ENCODE measurements at regions not wholly inside any gene's neighbourhood (a gene's known extent, or its start where the extent isn't known, plus 50 kb on each side); places are given as distances from the start of the nearest gene placed in this dataset.
A peak's percentile ranks its signal among the peaks of the same experiment; 100 is the strongest.
"Not testable (repeated sequence)": the region's sequence is repeated elsewhere in the genome, so short reads cannot be mapped to it uniquely, and the experiment has no call there.

DNA sequence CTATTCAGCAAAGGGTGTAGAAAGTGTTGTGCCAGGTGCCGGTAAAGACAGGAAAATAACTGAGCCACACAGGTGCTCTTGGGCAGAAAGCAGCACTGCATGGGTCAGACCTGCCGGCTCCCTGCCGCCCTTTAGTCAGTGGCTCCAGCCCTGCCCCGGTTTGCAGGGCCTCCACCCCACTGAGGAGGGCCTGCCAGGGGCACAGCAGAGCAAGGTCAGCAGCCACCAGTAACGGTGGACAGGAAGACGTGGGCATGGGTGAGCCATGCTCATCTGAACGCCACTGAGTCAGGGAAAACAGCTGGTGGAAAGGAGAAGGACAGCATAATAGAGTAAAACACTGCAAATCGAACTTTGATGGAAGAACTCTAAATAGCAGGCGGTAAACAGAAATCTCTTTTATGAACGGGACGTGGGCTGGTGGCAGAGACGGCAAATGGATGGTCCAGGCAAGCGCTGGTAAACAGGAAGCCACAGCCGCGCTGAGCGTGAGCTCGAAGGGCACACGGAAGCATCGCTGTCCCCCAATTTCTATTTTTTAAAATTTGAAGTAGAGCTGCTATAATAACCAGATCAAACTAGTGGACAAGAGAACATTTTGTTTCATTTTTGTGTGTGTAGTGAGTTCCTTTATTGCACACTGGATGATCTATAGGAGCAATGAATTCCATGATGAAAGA is 141.8 kb upstream of the ALKAL2 start:
- intact Hi-C loops (cut with DNase I; ENCODE audit: low total_unique reads) = no loop called here
- no peaks in the 10 kb centered on the region for H3K27me3 ChIP-seq
- H3K9me3 ChIP-seq = no peaks in the 10 kb centered on the region
- H3K4me1 ChIP-seq = no peaks in the 10 kb centered on the region
- H3K4me3 ChIP-seq = no peak overlapping the region
- no peak overlapping the region for H3K27ac ChIP-seq
- no peaks in the 10 kb centered on the region for H3K36me3 ChIP-seq
- DNase-seq (ENCODE audit: low spot score in 2 of 2) = no peak
- TF ChIP-seq, protein P1, sequence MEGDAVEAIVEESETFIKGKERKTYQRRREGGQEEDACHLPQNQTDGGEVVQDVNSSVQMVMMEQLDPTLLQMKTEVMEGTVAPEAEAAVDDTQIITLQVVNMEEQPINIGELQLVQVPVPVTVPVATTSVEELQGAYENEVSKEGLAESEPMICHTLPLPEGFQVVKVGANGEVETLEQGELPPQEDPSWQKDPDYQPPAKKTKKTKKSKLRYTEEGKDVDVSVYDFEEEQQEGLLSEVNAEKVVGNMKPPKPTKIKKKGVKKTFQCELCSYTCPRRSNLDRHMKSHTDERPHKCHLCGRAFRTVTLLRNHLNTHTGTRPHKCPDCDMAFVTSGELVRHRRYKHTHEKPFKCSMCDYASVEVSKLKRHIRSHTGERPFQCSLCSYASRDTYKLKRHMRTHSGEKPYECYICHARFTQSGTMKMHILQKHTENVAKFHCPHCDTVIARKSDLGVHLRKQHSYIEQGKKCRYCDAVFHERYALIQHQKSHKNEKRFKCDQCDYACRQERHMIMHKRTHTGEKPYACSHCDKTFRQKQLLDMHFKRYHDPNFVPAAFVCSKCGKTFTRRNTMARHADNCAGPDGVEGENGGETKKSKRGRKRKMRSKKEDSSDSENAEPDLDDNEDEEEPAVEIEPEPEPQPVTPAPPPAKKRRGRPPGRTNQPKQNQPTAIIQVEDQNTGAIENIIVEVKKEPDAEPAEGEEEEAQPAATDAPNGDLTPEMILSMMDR (IDR thresholded peaks at IDR 0.05) = no peak
- TF ChIP-seq POLR2AphosphoS5 (IDR thresholded peaks at IDR 0.05) (no peak), POLR2A (IDR thresholded peaks at IDR 0.05) (no peak)

DNA sequence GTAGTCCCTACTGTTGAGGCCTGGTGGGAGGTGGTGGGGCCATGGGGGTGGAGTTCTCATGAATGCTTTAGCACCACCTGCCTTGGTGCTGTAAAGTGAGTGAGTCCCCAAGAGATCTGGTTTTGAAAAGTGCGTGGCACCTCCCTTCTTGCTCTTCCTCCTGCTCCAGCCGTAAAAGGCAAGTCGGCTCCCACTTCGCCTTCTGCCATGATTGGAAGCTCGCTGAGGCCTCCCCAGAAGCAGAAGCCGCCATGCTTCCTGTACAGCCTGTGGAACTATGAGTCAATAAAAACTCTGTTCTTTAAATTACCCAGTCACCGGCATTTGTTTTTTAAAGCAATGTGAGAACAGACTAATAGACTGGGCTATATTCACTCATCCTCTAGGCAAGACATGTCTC is 141.3 kb upstream of the ALKAL2 start:
- Histone ChIP-seq H3K36me3 (no peaks in the 10 kb centered on the region), H3K9me3 (no peaks in the 10 kb centered on the region), H3K4me3 (no peak overlapping the region), H3K27ac (no peak overlapping the region), H3K27me3 (no peaks in the 10 kb centered on the region), H3K4me1 (no peaks in the 10 kb centered on the region)
- intact Hi-C loops (cut with DNase I; ENCODE audit: low total_unique reads) = no loop called here
- no peak for TF ChIP-seq POLR2AphosphoS5 (IDR thresholded peaks at IDR 0.05)
- TF ChIP-seq, protein P1 (IDR thresholded peaks at IDR 0.05) = no peak
- TF ChIP-seq POLR2A (IDR thresholded peaks at IDR 0.05) = no peak
- DNase-seq (ENCODE audit: low spot score in 2 of 2) = no peak

DNA sequence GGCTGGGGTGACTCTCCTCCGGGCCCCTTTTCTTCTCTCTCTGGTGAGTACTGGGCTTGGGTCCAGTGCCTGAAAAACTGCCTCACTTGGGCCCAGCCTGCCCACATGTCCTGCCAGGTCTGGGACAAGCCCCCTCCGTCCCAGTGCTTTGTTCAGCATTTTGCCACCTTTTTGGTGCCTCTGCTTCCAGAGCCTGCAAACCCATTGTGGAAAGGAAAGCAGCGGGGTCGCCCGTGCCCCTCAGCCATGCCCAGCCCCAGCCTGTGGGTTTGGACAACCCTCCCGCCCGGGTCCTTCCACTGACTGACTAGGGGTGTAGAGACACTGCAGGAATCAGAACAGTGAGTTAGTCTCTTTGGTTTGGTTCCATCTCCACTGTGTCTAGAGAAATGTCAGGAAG is 140.7 kb upstream of the ALKAL2 start:
- Histone ChIP-seq H3K4me3 (no peak overlapping the region), H3K9me3 (no peaks in the 10 kb centered on the region), H3K27ac (no peak overlapping the region), H3K4me1 (no peaks in the 10 kb centered on the region), H3K27me3 (no peaks in the 10 kb centered on the region), H3K36me3 (no peaks in the 10 kb centered on the region)
- DNase-seq (ENCODE audit: low spot score in 2 of 2) = no peak
- intact Hi-C loops (cut with DNase I; ENCODE audit: low total_unique reads) = no loop called here
- TF ChIP-seq POLR2A (IDR thresholded peaks at IDR 0.05) (no peak), POLR2AphosphoS5 (IDR thresholded peaks at IDR 0.05) (no peak)
- TF ChIP-seq, protein P1 (IDR thresholded peaks at IDR 0.05) = no peak

DNA sequence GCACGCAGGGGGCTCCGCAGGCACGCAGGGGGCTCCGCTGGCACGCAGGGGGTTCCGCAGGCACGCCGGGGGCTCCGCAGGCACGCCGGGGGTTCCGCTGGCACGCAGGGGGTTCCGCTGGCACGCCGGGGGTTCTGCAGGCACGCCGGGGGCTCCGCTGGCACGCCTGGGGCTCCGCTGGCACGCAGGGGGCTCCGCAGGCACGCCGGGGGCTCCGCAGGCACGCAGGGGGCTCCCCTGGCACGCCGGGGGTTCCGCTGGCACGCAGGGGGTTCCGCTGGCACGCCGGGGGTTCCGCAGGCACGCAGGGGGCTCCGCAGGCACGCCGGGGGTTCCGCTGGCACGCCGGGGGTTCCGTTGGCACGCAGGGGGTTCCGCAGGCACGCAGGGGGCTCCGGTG is 138.8 kb upstream of the ALKAL2 start:
- H3K27ac ChIP-seq; intact Hi-C loops (cut with DNase I; ENCODE audit: low total_unique reads); H3K27me3 ChIP-seq; H3K36me3 ChIP-seq; H3K9me3 ChIP-seq; DNase-seq (ENCODE audit: low spot score in 2 of 2); H3K4me3 ChIP-seq; H3K4me1 ChIP-seq: not testable (repeated sequence)

DNA sequence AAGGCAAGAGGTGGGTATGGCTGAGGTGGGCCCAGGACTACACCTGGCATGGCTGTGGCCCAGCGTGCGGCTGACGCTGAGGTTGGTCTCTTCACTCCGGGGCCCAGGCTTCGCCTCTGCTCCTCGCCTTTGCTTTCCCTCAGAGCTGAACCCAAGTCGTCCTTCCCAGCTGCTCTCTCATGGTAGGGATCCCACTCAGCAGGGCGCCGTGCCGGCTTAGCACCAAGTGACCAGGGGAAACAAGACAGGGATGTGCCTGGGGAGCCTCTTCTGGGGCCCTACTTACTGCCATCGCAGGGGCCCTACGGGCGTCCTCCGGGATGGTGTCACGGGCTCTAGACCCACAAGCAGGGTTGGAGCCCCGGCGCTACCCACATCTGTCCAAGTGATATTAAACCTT is 138.1 kb upstream of the ALKAL2 start:
- Histone ChIP-seq H3K4me3 (no peak overlapping the region), H3K4me1 (no peaks in the 10 kb centered on the region), H3K36me3 (no peaks in the 10 kb centered on the region), H3K27ac (no peak overlapping the region), H3K27me3 (no peaks in the 10 kb centered on the region), H3K9me3 (no peaks in the 10 kb centered on the region)
- peak in 1 of 2 donors; percentile 3 for DNase-seq (ENCODE audit: low spot score in 2 of 2)
- intact Hi-C loops (cut with DNase I; ENCODE audit: low total_unique reads) = no loop called here
- TF ChIP-seq POLR2AphosphoS5 (IDR thresholded peaks at IDR 0.05) = no peak

DNA sequence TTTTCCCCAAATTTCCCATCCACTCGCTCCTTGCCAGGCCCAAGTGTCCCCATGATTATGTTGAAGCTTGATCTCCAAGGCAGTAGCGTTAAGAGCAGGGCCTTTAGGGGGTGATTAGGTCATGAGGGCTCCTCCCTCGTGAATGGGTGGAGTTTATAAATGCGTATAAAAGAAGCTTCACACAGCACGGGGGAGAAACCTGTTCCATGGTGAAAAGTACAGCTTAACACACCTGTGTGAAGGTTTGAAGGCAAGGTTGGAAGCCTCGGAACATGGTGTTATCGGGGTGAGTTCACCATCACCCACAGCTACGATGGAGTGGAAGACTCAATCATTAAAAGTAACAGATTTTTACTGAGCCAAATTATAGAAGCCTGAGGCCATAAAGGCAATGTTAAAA is 137.4 kb upstream of the ALKAL2 start:
- Histone ChIP-seq H3K4me1 (no peaks in the 10 kb centered on the region), H3K27ac (no peak overlapping the region), H3K4me3 (no peak overlapping the region), H3K27me3 (no peaks in the 10 kb centered on the region), H3K9me3 (no peaks in the 10 kb centered on the region), H3K36me3 (no peaks in the 10 kb centered on the region)
- DNase-seq (ENCODE audit: low spot score in 2 of 2) = peak in 1 of 2 donors; percentile 1
- intact Hi-C loops (cut with DNase I; ENCODE audit: low total_unique reads) = no loop called here
- TF ChIP-seq, protein P1 (IDR thresholded peaks at IDR 0.05) = no peak
- TF ChIP-seq POLR2AphosphoS5 (IDR thresholded peaks at IDR 0.05) = no peak
- no peak for TF ChIP-seq POLR2A (IDR thresholded peaks at IDR 0.05)
